GM18505 (cell line): ENCODE measurements at regions not wholly inside any gene's neighbourhood (a gene's known extent, or its start where the extent isn't known, plus 50 kb on each side); places are given as distances from the start of the nearest gene placed in this dataset.

Source experiments
- ATAC-seq: cut with Tn5 transposase; IDR thresholded peaks from one replicate; pipeline ENCODE4 v1.9.1; 2021; ENCODE audit not compliant: unreplicated experiment
- POLR2A ChIP-seq: IDR thresholded peaks from 4 replicates; pipeline ENCODE4 v1.6.1; 2011; ENCODE audit warnings: borderline replicate concordance; ENCODE audit not compliant: insufficient read depth, insufficient read length; ENCODE audit errors: extremely low read depth

DNA sequence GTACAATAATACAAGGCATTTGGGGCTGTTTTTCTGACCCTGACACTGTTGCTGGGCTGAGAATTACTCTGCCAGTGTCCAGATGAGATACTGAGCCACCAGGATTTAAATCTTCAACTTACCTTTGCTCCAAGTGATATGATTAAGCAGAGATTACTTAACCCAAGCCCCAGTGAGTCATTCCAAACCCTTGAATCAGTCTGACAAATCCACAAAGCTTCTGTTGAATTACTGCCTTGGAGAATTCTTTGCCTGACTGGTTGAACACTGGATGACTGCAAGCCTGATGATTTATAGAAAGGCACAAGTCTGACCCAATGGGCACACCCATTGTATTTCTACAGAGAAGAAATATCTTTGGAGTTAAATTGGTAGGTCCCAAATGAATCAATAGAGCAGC lies 88.2 kb upstream of the TSC22D2 start:
- no peak for ATAC-seq
- TF ChIP-seq POLR2A = no peak

GRCh38 chr3:150317469-150317868 lies 90.6 kb upstream of the TSC22D2 start:
- TF ChIP-seq POLR2A = no peak
- no peak for ATAC-seq

- no peak for TF ChIP-seq POLR2A
- no peak for ATAC-seq
These were observed 92.4 kb upstream of the TSC22D2 start for GRCh38 chr3:150315721-150316120.

DNA sequence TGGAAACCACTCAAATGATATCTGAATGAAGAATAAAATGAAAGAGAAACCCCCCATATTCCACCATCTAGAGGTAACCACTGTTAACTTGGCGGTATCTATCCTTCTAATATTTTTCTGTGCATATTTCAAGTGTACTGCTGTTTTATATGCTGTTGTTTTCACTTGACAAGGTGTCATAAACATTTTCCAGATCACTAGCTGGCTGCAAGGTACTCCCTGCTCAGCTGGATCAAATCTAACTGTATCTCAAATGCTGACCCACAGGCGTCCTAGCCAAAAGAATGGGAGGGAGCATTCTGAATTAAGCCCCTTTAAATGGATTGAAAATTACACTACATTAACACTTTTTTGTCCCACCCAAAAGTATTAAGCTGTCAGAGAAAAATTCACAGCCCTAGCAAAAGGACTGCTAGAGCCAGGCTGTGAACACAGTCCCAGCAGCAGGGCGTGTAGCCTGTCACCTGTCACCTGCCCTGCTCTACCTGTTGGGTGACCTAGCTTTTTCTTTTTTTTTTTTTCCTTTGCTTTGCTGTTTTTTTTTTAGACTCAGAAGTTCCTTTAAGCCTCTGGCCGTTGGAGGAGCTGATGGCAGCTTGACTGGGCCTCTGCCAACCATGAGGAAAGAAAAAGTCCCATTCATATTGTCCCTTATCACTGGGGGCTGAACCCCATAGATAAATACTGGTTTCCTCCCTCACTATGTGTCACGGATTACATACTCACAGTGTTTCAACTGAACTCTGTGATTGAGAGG lies 93.7 kb upstream of the TSC22D2 start:
- TF ChIP-seq POLR2A = no peak
- no peak for ATAC-seq

- no peak for TF ChIP-seq POLR2A
- no peak for ATAC-seq
These were observed 96.0 kb upstream of the TSC22D2 start for GRCh38 chr3:150312018-150312657.

GRCh38 chr3:150311156-150311555 lies 96.9 kb upstream of the TSC22D2 start:
- no peak for ATAC-seq
- TF ChIP-seq POLR2A = no peak

- ATAC-seq = no peak
- TF ChIP-seq POLR2A = no peak
These were observed 98.5 kb upstream of the TSC22D2 start for GRCh38 chr3:150309557-150309956.

DNA sequence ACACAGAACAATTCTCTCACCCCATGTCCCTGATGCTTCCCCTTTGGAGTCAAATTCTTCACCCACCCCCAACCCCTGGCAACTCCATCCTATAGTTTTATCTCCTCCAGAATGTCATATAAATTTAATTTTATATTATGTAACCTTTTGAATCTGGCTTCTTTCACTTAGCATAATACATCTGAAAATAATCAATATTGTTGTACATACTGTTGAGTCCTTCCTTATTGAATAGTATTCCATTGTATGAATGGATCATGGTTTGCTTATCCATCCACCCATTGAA lies 98.9 kb upstream of the TSC22D2 start:
- no peak for TF ChIP-seq POLR2A
- no peak for ATAC-seq

- ATAC-seq = no peak
- no peak for TF ChIP-seq POLR2A
These were observed 99.4 kb upstream of the TSC22D2 start for GRCh38 chr3:150308481-150309256.

- no peak for TF ChIP-seq POLR2A
- ATAC-seq = no peak
These were observed 100.1 kb upstream of the TSC22D2 start for GRCh38 chr3:150308037-150308319.

GRCh38 chr3:150307311-150308036 lies 100.6 kb upstream of the TSC22D2 start:
- ATAC-seq = no peak
- TF ChIP-seq POLR2A = no peak

DNA sequence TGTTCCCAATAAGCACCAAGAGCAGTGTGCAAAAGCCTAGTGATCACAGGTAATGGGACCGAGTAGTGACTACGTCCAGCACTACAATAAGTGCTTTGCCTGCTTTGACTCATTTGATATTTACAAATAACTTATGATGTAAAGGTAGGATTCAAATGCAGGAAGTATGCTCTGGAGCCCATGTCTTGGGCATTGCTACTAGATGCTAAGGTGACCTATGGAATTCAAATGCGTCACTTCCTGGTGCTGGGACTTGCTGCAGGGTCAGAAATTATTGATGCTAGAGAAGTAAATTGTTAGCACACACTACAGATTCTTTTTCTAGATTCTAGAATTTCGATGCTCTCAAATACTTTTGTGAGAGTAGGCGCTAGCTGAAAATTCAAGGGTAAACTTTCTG lies 101.2 kb upstream of the TSC22D2 start:
- no peak for ATAC-seq
- TF ChIP-seq POLR2A = no peak

GRCh38 chr3:150306083-150306482 lies 102.0 kb upstream of the TSC22D2 start:
- TF ChIP-seq POLR2A = no peak
- no peak for ATAC-seq
